Ammon's horn (tissue), 1 donor: ENCODE measurements at regions not wholly inside any gene's neighbourhood (a gene's known extent, or its start where the extent isn't known, plus 50 kb on each side); places are given as distances from the start of the nearest gene placed in this dataset.

ENCODE experiments used
- DNase-seq: peaks from one replicate; pipeline ENCODE4 v3.0.0-alpha.2; 2016; ENCODE audit warnings: low spot score

DNA sequence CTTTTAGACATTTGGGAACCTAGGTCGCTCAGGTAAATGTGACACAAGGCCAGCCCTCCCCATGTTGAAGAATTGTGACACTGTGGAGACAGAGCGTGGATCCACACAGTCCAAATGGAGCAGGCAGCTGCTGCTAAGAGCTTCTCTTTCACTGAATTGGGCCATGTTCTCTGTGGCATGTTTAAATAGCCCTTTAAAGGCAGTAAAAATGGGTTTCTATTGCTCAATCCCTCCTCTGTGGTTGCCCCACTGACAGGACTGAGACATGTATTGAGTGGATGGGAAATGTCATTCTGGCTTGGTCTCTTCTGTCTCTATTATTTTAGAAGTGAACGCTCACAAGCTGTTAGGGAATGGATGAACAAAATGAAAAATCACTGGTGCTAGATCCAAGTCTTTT is 84.0 kb upstream of the PRICKLE1 start:
- no peak for DNase-seq

- no peak for DNase-seq
Measured at GRCh38 chr12:42670719-42671118, 81.2 kb upstream of the PRICKLE1 start.

DNA sequence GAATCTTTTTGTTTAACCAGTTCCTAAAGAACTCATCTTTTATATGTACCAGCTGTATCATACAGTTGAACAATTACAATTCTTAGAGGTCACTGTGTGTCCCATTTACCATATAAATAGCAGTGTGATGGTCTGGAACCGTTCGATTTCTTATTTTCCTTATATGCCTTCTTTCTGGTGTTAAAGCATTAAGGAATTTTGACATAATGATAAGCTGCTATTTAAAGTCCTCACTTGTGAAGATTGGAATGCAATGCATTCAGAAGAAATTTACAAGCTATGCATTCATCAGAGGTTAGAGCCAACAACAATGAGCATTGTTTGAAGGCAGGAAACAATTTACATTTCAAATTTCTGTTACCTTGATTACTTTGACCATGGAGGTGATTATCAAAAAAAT is 80.0 kb upstream of the PRICKLE1 start:
- DNase-seq: no peak

DNA sequence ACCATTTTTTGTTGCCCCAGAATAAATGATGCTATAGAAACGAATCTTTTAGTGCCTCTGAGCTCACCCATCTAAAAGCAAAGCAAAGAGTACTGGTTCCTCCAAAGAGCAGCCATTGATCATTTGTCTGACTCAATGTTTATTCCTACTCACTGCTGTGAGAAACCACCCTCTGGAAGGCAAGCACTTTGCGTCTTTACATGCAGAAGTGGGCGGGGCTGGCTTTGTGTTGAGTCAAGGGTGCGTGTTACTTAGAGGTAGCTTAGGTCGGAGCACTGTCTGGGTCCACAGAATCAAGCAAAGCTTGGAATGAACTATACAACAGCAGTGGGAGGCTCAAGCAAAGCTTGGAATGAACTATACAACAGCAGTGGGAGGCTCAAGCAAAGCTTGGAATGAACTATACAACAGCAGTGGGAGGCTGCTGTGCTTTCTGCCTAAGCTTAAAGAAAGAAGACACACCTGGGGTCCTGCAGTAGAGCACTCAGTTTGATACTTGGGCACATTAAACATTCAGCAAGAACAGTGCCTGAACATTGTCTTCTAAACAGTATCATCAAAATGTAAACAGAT is 77.2 kb upstream of the PRICKLE1 start:
- no peak for DNase-seq

- DNase-seq: no peak
Measured at GRCh38 chr12:42663621-42664020, 74.1 kb upstream of the PRICKLE1 start.

GRCh38 chr12:42660968-42661937 is 71.7 kb upstream of the PRICKLE1 start:
- DNase-seq: no peak

- no peak for DNase-seq
Measured at GRCh38 chr12:42660117-42660516, 70.6 kb upstream of the PRICKLE1 start.

DNA sequence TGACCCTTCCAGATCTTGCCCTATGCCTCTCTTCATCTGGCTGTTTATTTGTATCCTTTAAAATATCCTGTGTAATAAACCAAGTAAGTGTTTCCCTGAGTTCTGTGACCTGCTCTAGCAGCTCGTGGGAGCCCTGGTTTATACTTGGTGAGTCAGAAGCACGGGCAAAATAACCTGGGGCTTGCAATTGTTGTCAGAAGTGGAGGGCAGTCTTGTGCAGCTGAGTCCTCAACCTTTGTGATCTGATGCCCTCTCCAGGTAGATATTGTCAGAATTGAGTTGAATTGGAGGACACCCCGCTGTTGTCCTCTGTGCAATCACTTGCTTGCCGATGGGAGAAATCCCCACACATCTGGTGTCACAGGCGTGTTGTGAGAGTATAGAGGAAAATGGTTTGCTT is 62.5 kb upstream of the PRICKLE1 start:
- no peak for DNase-seq

GRCh38 chr12:42648061-42648460 is 58.5 kb upstream of the PRICKLE1 start:
- DNase-seq: no peak

DNA sequence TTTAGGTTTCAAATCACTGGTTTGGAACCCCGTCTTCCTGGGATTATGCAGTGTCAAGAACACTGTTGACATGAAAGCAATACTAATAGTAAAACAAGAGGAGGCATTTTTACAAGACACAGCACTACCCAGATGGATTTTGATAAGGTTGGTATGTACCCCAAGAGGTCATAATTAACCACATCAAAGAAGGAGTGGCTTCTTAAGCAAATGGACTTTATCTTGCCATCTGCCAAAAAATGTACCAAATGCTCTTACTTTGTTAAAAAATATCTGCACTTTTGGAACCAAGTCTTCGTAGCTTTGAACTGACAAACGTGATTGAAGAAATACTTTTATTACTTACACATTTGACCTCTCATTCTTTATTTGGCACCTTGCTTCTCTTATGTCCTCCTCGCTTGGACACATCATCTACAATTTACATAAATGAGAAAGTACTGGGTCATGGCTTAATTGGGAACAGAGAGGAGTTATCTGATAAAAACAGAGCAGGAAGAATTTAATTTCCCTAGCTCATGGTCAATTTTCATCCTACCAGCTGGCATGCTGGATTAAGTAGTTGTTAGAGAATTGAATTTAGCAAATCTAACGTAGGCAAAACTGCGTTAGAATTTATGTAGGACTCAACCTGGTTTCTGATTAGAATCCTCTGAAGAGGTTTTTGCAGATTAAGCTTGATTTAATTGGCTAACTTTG is 54.5 kb upstream of the PRICKLE1 start:
- DNase-seq: no peak

DNA sequence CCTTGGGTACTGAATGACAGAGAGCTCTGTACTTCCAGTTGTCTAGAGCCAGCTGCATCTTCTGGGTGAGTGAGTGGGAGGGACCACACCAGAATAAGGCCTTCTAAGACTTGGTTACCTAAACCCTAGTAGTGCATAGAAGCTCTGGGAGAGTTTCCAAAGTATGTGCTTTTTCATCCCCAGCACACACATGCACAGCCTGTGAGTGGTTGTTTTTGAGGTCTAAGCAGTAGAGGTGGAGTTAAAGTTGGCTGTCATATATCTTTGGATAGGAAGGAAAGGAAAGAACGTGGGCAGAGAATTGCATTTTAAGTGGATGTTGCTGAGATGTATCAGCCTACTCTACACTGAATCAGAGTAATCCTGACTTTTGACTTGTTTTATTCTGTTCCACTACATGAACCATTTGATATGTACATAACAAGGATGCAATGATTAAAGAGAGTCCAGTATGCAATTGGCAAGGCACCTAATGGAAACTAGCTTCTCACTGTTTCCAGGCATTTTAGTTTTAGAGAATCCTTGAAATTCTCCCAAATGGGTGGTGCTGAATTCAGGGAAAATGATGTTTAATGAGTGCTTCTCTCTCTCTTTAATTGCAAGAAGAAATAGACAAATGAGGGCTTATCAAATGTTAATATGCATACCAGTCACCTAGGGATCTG is 51.8 kb upstream of the PRICKLE1 start:
- DNase-seq: no peak

DNA sequence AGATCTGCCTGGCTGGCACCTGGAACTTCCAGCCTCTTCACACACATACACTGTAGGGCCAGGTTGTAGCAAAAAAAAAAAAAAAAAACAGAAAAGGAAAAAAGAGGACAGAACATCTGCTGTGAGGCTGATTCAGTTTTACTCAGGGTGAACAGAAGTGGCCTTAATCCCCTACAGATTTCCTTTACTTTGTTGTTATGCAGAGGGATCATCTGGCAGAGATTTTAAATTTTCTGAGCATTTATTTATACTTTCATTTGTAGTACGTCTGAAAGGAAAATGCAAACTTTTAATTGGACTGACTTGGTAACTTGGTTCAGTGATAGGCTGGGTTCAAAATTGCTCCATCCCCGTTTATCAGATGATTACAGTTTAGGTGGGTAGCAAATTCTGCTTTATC is 50.8 kb upstream of the PRICKLE1 start:
- no peak for DNase-seq

- DNase-seq: no peak
Measured at GRCh38 chr12:42639556-42639955, 50.0 kb upstream of the PRICKLE1 start.
